ENCODE measurements at regions not wholly inside any gene's neighbourhood (a gene's known extent, or its start where the extent isn't known, plus 50 kb on each side); places are given as distances from the start of the nearest gene placed in this dataset.

GRCh38 chr5:40260361-40260760, 419.4 kb upstream of the PTGER4 start:
- TF ChIP-seq CTCF (IDR thresholded peaks at IDR 0.05; ENCODE audit: insufficient read depth, low read depth, low read length, missing control alignments): no peak
- no peak overlapping the region for H3K4me3 ChIP-seq (ENCODE audit: low read length)
- no peak for DNase-seq (ENCODE audit: low read depth)

- no peak for TF ChIP-seq CTCF (IDR thresholded peaks at IDR 0.05; ENCODE audit: insufficient read depth, low read depth, low read length, missing control alignments)
- DNase-seq (ENCODE audit: low read depth): peak; percentile 42
- H3K4me3 ChIP-seq (ENCODE audit: low read length): no peak overlapping the region
These were observed 421.5 kb upstream of the PTGER4 start for GRCh38 chr5:40258222-40258621.

- H3K4me3 ChIP-seq (ENCODE audit: low read length): no peak overlapping the region
- no peak for DNase-seq (ENCODE audit: low read depth)
These were observed 439.0 kb upstream of the PTGER4 start for GRCh38 chr5:40240671-40241070.

GRCh38 chr5:40240111-40240510, 439.6 kb upstream of the PTGER4 start:
- DNase-seq (ENCODE audit: low read depth): peak; percentile 61
- no peak for TF ChIP-seq CTCF (IDR thresholded peaks at IDR 0.05; ENCODE audit: insufficient read depth, low read depth, low read length, missing control alignments)
- no peak overlapping the region for H3K4me3 ChIP-seq (ENCODE audit: low read length)

More at GRCh38 chr5:40240671-40241070, 439.0 kb upstream of the PTGER4 start:
- no peak for TF ChIP-seq CTCF (IDR thresholded peaks at IDR 0.05; ENCODE audit: insufficient read depth, low read depth, low read length, missing control alignments)

- no peak overlapping the region for H3K4me3 ChIP-seq (ENCODE audit: low read length)
- DNase-seq (ENCODE audit: low read depth): no peak
- no peak for TF ChIP-seq CTCF (IDR thresholded peaks at IDR 0.05; ENCODE audit: insufficient read depth, low read depth, low read length, missing control alignments)
These were observed 441.5 kb upstream of the PTGER4 start for GRCh38 chr5:40238066-40238745.

GRCh38 chr5:40235471-40236400, 444.0 kb upstream of the PTGER4 start:
- no peak overlapping the region for H3K4me3 ChIP-seq (ENCODE audit: low read length)
- TF ChIP-seq CTCF (IDR thresholded peaks at IDR 0.05; ENCODE audit: insufficient read depth, low read depth, low read length, missing control alignments): no peak
- DNase-seq (ENCODE audit: low read depth): no peak
